ENCODE measurements at regions not wholly inside any gene's neighbourhood (a gene's known extent, or its start where the extent isn't known, plus 50 kb on each side); places are given as distances from the start of the nearest gene placed in this dataset.
"Not testable (repeated sequence)": the region's sequence is repeated elsewhere in the genome, so short reads cannot be mapped to it uniquely, and the experiment has no call there.

DNA sequence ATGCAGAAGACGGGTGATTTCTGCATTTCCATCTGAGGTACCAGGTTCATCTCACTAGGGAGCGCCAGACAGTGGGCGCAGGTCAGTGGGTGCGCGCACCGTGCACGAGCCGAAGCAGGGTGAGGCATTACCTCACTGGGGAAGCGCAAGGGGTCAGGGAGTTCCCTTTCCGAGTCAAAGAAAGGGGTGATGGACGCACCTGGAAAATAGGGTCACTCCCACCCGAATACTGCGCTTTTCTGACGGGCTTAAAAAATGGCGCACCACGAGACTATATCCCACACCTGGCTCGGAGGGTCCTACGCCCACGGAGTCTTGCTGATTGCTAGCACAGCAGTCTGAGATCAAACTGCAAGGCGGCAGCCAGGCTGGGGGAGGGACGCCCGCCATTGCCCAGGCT, 1246.0 kb upstream of the PABPC4L start:
- not testable (repeated sequence) for DNase-seq (ENCODE audit: low spot score)

DNA sequence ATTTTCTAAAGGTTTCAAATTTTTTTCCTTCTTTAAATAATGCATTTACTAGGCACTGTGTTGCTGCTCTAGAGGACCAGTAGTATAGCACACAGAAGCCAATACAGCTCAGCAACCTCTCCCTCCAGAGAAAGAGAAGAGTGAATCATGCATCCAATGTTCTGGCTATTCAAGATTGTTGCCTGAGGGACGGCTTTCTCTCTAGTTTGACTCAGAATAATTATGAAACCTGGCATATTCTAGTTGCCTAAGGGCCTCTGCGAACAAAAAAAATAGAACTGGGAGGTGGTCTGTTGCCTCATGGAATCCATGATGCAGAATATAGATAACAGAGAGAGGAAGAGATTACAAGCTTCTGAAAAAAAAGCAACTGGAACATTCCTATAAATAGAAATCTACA, 1233.3 kb upstream of the PABPC4L start:
- no peak for DNase-seq (ENCODE audit: low spot score)

DNA sequence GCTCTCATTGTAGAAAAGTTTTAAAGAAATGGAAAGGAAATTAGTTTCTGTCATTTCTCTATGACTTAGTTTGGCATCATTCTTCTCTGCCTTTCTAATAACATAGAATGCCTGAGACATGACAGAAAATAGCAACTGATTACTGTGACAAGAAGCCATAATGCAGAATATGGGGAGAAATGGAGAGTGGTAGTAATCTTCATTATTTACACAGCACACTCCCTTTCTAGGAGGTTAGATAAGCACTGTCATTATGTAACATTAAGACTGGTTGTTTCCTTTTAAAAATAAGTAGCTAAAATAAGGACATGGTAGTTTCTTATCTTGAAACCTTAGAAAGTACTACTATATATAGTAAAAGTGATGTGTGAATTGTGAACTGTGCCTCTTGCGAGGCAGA, 1227.9 kb upstream of the PABPC4L start:
- no peak for DNase-seq (ENCODE audit: low spot score)

DNA sequence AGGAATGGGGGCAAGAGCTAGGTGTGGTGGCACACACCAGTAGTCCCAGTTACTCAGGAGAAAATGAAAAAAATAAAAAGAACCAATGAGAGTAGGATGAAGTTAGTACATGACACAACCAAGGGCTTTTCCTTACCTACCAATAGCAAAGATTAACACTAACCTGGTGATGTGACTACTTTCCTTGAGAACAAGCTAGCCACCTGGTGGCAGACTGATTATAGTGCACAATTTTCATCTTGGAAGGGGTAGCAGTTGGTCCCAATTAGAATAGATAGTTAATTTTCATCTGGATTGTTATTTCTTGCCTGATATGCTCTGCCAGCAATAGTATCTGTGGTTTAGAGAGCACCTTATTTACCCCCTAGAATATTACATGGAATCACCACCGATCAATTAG, 1216.8 kb upstream of the PABPC4L start:
- no peak for DNase-seq (ENCODE audit: low spot score)

DNA sequence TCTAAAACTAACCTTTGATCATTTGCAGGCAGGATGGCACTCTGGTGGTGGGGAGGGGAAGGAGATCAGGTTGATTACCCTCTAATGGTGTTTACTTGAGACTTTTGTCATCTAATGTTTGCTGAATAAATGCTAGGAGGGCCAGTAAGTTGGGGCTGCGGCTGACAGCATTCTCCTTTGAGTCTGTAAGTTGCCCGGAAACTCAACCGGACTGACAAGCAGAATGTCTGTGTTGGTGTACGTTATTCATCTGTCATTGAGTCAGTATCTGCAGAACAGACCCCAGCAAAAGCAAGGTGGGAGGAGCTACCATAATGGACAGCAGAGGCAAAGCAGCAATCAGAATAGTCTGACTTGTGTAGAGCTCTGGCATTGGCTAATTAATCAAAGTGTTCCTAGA, 1210.6 kb upstream of the PABPC4L start:
- DNase-seq (ENCODE audit: low spot score): no peak

DNA sequence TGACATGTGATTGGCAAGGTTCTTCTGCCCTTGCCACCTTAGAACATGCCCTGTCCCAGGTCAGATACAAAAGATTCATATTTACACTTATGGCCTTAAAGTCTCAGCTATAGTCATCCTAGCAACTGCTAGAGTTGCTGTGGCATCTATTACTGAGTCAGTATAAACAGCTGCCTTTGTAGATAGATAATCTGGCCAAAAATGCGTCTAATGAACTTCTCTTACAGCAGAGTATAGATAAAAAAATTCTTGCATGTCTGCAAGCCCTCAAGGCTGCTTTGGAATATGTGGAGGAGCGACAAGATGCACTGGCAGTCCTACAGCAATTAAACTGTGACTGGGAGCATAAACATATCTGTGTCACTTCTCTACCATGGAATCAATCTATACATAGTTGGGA, 1209.7 kb upstream of the PABPC4L start:
- no peak for DNase-seq (ENCODE audit: low spot score)

DNA sequence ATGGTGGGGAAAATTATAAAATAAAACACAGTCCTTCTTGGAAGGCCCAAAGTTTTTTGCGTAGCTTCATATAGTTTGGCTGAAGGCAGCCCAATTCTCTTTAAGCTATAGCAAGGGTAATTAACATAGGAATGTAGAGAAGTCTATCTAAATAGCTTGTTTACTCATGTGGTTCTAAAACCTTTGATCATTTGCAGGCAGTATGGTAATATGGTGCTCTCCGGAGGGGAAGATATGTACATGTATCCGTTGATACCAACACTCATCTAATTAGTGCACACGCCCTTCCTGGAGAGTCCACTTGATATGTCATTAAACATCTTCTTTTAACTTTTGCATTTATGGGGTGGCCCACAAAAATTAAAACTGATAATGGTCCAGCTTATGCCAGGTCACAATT, 1207.7 kb upstream of the PABPC4L start:
- DNase-seq (ENCODE audit: low spot score): not testable (repeated sequence)

DNA sequence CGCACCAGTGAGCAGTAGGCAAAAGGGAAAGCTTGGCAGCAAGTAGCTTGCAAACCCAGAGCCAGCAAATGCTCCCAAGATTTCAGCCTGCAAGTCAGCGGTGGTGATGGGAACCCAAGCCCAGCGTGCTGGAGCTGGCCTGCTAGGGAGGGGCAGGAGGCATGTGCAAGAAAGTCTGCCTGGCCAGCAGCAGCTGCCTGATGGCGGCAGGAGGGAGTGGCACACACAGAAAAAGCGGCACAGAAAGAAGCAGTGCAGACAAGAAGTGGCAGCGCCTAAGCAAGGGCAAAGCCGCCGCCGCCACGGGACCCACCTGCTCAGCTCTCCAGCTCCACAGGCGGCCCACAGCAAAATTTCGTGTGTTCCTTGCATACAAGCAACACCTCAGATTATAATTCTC, 1206.5 kb upstream of the PABPC4L start:
- no peak for DNase-seq (ENCODE audit: low spot score)

DNA sequence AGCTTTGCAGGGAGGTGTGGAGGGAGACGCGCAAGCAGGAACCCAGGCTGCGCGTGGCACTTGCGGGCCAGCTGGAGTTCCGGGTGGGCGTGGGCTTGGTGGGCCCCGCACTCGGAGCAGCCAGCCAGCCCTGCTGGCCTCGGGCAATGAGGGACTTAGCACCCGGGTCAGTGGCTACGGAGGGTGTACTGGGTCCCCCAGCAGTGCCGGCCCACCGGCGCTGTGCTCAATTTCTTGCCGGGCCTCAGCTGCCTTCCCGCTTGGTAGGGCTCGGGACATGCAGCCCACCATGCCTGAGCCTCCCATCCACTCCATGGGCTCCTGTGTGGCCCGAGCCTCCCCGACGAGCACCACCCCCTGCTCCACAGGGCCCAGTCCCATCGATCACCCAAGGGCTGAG, 1205.0 kb upstream of the PABPC4L start:
- DNase-seq (ENCODE audit: low spot score): not testable (repeated sequence)

DNA sequence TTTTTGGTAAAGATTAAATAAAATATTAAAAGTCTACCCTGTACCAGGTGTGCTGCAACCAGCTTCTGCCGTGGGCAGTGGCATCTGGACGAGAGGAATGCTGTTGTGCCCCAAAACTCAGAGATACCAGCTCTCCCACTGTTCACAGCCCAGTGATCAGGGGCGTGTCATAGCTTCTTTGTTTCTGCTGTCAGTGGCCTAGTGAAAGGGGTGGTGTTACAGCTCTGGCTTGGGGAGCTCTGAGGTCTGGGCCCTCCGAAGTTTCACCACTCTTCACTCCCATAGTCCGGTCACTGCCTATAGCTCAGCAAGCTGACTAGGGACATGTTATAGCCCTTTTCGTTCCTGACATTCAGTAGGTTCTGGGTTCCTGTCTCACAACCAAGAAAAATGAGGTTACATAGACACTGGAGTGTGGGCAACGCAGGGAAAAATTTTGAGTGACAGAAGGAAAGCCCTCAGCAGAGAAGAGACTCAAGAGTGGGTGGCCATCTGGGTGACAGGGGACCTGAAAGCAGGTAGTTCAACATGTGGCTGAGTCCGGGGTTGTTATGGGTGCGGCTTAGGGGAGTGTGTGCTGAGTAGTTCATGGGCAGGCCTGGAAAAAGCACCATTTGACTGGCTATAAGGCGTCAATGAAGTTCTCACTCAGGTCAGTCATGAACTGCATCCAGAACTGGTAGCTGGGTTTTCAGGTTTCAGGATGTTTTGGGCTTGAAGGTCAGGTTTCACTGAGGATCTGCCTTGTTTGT, 1184.4 kb upstream of the PABPC4L start:
- DNase-seq (ENCODE audit: low spot score): no peak

DNA sequence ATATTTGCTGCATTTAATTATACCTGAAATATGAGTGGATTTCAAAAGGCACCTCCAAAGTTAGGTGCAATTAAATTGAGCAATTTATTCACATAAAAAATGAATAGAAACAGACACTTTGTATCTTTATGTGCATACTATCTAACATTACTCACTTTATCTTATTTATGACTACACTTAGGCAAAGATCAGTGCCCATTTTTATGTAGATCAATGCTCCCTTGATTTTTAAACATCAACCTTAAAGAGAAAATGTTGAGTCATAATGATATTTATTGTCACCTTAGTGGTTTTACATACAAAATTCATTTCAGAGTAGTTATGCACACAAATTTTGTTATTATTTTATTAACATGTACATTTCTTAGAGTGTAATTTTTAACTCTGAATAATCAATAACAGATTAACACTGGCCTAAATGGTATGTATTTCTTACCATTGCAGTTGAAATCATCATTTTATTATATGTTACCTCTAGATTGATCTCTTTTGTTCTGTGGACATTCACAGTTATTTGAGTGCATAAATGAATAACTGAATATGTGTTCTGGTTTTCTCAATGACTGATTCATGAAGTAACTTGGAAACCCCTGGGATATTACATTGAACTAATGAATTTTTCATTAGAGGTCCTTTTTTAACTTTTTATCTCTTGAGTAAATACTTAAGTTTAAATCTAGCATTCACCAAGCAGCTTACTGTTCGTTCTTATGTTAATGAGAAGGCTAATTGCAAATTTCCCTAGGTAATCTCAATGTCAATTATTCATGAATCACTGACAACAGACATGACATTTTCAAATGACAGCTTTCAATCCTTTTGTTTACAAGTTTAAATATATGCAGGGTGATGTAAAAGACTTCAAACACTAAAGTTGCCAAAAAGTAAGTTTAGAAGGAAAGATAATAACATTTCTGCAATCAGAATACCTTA, 1182.0 kb upstream of the PABPC4L start:
- DNase-seq (ENCODE audit: low spot score): no peak

DNA sequence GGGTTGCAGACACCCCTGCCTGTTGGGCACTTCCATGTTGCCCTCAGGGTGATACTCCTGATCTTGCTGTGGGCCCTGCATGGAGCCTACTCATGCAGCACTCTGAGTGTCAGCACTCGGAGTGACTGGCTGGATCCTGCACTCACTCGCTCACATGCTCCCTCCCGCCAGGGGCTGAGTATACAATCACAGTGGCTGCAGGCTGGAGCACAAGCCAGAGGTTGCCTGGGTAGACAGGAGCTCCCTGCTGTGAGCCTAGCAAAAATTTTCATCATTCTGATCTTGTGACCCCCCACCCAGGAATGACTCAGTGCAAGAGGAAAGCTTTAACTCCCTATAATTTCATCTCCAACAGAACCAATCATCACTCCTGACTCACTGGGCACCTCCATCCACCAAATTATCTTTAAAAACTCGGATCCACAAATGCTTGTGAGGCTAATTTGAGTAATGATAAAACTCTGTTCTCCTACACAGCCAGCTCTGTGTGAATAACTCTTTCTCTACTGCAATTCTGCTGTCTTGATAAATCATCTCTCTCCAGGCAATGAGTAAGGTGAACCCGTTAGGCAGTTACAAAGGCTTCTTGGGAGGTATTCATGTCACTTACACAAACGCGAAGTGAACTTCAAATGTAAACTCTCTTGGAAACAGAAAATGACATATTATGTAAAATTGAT, 1180.8 kb upstream of the PABPC4L start:
- no peak for DNase-seq (ENCODE audit: low spot score)

DNA sequence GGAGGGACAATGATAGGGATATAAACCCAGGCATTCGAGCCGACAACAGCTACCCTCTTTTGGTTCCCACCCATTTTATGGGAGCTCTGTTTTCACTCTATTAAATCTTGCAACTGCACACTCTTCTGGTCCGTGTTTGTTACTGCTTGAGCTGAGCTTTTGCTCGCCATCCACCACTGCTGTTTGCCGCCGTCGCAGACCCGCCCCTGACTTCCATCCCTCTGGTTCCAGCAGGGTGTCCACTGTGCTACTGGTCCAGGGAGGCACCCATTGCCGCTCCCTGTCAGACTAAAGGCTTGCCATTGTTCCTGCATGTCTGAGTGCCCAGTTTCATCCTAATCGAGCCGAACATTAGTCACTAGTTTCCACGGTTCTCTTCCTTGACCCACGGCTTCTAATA, 1170.5 kb upstream of the PABPC4L start:
- DNase-seq (ENCODE audit: low spot score): no peak

DNA sequence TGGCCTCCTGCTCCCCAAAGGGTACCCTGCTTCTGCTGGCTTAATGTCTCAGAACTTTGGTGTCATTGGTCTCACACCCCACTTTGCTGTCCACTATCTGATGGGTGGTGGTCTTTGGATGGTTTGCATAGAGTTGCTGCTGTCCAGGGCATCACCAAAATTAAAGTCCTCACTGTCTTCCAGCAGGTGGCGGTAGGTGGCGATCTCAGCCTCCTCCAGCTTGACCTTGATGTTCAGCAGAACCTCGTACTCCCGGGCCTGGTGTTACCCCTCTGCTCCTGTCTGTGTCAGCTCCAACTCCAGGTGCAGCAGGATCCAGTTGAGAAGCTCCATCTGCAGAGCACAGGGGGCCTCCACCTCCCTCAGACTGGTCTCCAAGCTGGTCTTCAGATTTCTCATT, 1169.5 kb upstream of the PABPC4L start:
- no peak for DNase-seq (ENCODE audit: low spot score)

DNA sequence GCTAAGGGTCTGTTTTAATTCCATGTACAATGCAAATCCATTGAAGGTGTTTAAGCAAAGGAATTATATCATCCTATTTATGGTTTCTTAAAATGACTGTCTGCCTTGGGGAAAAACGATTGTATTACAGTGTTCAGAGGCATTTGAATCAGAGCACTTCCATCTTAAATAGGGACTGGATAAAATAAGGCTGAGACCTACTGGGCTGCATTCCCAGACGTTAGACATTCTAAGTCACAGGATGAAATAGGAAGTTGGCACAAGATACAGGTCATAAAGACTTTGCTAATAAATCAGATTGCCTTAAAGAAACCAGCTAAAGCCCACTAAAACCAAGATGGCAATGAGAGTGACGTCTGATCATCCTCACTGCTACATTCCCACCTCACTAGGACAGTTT, 1167.2 kb upstream of the PABPC4L start:
- DNase-seq (ENCODE audit: low spot score): peak; percentile 68

DNA sequence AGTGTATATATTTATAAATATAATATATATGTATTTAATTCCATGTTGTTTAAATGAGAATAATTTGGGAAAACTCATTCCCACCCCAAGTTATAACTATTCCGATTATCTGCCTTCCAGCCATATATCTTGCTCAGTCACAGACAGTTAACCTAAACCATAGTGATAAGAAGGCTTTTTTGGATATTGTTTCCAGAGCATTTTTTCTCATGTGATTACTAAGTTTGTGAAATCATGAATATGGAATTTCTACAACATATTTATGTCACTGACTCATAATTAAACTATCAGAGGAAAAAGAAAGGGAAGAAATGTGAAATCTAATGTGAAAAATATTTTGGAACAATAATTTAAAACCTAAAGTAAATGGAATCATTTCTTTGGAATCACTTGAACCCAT, 1163.5 kb upstream of the PABPC4L start:
- DNase-seq (ENCODE audit: low spot score): peak; percentile 18

DNA sequence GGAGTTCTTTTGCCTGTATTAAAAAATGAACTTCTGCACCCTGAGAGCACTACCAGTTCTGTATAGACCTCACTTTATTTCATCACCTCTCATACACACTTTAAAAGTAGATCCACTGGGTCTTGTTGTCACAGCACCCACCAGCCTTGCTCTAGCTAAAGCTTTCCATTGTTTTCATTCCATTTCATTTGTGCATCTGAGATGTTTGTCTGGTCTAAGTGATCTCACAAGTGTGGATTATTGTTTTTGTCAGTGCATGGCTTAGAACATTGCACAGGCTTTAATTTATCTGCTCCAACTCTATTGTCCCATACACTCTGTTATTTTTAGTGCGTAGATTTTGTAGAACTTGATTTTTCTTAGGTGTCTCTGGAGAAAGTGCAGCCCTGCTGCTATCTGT, 1157.5 kb upstream of the PABPC4L start:
- DNase-seq (ENCODE audit: low spot score): no peak

DNA sequence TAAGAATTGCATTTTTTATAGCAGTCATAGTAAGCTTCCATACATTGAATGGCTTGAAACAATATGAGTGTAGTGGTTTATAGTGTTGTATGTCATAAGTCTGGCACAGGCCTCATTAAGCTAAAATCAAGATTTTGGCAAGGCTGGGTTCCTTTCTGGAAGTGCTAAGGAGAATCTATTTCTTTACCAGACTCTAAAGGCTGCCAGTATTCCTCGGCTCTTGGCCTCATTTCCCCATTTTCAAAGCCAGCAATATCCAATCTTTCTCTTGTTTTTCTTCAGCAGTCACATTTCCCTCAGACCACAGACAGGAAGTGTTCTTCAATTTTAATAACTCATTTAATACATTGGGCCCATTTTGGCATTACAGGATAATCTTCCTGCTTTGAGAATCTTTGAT, 1155.5 kb upstream of the PABPC4L start:
- no peak for DNase-seq (ENCODE audit: low spot score)

DNA sequence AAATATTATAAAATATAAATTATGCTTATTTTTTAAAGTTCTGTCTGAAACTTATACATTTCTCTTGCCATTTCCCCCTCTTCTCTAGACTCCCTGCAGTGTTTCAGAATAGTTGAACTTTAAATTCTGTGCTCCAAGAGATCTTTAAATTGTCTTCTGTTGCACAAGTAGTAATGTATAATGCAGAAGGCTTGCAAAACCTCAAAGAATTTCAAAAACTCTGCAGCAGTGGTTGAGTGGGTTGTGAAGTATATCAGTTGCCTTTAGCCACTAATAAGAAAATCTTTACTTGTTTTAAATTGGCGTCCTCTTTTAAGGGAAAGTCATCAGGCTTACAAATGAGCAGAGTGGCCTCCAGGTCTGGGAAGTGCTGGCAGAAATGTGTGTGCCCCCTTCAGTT, 1153.3 kb upstream of the PABPC4L start:
- no peak for DNase-seq (ENCODE audit: low spot score)

DNA sequence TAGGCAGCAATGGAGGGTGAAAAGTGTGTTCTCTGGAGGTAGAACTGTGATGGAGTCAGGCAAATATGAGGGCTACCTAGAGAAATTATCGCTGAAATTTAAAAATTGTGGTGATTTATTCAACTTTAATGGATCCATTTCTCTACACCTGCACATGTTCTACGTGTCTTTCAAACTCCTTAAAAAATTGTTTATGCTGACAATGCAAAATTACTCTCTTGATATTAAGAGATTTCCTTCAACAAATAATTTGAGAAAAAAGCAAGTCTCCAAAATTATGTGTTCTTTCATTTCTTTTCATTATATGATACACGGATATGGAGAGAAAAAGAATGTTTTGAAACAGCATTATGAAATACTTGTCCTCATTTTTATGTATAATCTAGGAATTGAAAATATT, 1151.4 kb upstream of the PABPC4L start:
- DNase-seq (ENCODE audit: low spot score): no peak

DNA sequence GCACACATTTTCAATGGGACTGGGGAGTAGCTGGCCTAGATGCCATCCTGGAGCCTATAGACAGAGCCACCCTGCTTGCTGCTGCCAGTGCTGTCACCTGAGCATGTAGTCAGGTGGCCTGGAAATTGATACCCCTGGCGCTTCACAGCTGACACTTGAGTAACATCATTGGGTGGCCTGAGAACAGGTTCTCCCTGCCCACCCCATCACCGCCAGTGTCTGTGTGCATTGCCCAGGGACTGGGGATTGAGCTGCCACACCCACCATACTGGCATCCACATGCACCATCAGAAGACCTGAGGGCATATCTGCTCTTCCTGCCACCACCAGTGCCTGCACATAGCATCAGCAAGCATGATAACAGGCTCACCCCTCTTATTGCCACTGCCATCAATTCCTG, 1142.9 kb upstream of the PABPC4L start:
- DNase-seq (ENCODE audit: low spot score): no peak

DNA sequence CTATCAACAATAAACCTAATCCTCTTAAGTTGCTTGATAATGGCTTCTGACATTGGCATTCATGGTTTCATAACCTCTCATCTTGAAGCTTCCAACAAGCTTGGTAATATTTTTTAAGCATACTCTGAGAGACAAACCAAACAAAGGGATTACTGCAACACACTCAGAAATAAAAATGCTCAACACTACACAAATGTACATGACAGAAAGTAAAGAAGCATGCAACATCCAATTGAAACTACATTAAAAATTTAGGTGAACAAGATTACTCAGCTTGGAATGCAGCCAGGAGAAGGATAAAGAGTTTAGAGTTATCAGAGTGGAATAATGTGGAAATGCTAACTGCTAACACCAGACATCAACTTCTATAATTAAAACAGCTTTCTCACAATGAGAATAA, 1136.6 kb upstream of the PABPC4L start:
- no peak for DNase-seq (ENCODE audit: low spot score)

Measured in umbilical cord (tissue), 1 donor.